Activated CD4-positive, alpha-beta T cell treated with anti-CD3 and anti-CD28 coated beads, Interleukin-2, Interleukin-6, amounts not matched to agents 100 ng/mL and 50 ng/mL, durations not matched to agents 16 hours and 8 hours (primary cell): ENCODE measurements at regions not wholly inside any gene's neighbourhood (a gene's known extent, or its start where the extent isn't known, plus 50 kb on each side); places are given as distances from the start of the nearest gene placed in this dataset.

Experiments
- DNase-seq: peaks from one replicate; pipeline ENCODE4 v3.0.0-alpha.2; 2020

DNA sequence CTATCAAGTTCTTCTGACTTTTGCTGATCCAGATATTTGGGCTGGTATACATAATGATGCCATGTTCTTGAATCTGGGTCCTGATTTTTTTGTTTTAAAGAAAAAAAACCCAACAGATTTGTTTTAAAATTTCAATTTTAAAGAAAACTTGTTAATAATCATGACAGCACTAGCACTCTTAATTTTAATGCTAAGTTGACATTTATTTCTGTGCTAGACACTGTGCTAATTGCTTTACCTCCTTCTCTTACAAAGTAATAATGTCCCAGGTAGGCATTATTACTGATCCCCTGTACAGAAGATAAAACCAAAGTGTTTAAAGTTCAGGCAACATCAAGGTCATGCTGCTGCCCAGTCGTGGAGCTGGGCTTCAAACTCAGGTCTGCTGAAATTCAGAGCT lies 101.9 kb downstream of the ZNF608 start:
- no peak for DNase-seq

DNA sequence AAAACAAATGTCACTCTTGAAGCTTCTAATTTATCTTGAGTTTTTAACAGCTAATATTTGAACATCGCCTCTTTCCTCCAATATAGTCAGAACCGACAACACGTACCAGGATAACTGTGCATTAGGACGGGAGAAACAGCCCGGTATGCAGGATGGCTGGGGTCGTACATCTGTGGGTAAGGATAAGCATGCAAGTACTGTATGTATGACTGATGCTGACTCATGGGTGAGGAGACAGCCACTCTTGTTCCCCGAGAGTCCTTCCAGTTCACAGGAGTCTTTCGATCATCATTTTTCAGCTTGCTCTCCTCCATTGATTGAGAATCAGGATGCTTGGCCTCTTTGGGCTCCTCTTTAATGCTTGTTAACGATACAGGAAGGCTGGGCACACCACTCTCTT lies 102.3 kb downstream of the ZNF608 start:
- no peak for DNase-seq

GRCh38 chr5:124643336-124643735 lies 103.1 kb downstream of the ZNF608 start:
- no peak for DNase-seq

- no peak for DNase-seq
Observed at GRCh38 chr5:124642151-124642550, 104.3 kb downstream of the ZNF608 start.

GRCh38 chr5:124641154-124641792 lies 105.2 kb downstream of the ZNF608 start:
- no peak for DNase-seq

GRCh38 chr5:124639095-124639665 lies 107.3 kb downstream of the ZNF608 start:
- no peak for DNase-seq

GRCh38 chr5:124637011-124637410 lies 109.4 kb downstream of the ZNF608 start:
- no peak for DNase-seq

- no peak for DNase-seq
Observed at GRCh38 chr5:124634741-124635323, 111.6 kb downstream of the ZNF608 start.

GRCh38 chr5:124634228-124634739 lies 112.2 kb downstream of the ZNF608 start:
- DNase-seq: no peak

- DNase-seq: no peak
Observed at GRCh38 chr5:124633209-124633608, 113.2 kb downstream of the ZNF608 start.

DNA sequence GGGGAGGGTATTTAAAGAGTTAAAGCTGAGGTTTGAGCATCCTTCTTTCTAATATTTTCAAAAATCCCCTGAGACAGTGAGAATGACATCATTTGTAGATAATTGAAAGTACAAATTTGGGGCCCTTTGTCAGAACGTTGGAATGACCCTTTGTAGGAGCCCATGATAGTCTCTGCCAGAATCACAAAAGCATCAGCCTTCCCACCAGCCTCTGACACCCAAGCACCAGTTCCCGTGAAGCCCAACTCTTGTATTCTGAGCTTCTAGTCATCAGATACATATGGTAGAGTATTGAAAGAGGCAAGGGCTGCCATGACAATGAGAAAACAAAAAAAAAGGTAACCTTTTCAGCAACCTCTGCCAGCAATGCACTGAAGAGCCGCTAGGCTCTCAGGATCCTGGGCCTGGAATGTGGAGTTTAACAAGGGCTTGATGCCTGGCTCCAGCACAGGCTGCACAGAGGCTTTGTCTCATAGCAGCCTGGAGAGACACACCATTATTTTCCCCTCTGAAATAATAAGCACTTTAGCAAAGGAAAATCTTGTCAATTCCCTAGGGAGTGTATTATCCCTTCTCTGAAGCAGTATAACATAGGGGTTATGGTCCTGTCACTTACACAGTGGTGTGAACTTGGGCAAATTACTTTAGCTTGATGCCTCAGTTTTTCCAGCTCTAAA lies 114.4 kb downstream of the ZNF608 start:
- DNase-seq: no peak

DNA sequence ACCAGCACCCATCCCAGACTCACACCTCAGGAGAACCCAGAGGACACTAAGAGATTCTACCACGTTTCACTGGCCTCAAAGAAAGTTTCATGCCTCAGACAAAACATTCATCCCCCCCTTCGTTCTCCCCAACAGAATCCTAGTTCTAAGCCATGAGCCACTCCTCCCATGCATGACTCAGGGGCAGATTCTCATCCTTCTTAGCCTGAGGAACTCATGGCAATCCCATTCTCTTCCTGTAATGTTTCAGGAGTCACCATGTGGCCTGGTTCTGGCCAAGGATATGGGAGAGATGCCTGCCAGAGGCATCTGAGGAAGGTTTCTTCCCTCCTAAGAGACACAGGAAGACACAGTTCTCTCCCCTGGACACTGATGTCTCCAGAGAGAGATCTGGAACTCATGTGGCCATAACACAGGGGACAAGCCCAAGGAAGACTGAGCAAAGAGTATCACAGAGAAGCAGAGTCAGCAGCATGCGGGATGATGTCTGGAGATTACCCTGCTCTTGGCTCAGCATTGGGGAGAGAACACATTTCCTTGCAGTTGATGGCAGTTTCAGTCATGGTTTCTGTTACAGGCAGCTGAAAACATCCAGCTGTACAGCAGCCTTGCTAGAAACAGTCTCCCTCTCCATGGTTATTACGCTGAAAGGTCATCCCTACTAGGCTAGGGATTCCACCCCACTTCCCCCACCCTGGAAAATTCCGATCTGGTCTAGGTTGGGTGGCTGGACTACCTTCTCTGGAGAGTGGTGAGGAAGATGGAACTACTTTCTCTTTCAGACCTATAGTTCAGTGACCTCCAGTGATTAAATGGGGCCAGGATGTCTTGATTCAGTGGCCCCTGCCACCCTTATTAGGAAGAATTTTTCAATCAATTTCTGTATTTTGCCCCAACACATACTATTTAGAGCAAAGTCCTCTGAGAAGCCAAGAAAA lies 115.4 kb downstream of the ZNF608 start:
- no peak for DNase-seq

DNA sequence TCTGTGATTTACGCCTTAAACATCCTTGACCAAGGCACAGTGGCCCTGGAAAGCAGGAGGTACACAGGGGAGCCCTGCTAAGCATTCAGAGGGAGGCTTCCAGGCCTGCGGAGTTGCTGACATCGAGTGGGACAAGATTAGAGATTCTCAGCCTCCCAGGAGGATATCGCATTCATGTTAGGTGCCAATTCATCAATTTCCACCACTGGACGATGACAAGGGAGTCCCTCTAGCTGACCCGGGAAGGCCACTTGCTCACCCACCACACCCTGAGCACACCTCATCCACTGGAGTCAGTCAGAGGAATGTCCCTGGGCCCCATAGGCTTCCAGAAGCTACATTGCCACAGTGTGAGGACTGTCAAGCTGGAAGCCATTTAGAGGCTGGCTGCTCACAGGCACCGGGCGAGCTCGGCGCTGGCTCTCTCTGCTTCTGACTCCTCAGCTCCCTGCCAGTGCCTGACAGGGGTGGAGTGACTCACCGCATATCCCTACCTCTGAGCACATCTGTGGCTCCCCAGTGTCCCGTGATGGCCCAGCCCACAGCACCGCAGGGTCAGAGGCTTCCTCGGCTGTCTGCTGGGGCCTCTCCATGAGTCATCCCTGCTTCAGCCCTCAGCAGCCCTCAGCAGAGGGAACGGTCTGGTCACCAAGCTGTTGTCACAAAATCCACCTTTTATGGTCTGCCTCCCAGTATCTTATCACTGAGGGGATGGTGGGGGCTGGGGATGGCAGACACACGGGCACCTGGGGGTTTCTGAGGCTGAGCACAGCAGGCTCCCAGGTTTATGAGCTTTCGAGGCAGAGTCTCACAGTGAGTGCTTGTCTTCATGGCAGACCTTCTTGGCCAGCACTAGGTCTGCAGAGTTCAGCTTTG lies 117.5 kb downstream of the ZNF608 start:
- DNase-seq: no peak

- no peak for DNase-seq
Observed at GRCh38 chr5:124627815-124628595, 118.4 kb downstream of the ZNF608 start.

GRCh38 chr5:124626053-124626452 lies 120.4 kb downstream of the ZNF608 start:
- no peak for DNase-seq

DNA sequence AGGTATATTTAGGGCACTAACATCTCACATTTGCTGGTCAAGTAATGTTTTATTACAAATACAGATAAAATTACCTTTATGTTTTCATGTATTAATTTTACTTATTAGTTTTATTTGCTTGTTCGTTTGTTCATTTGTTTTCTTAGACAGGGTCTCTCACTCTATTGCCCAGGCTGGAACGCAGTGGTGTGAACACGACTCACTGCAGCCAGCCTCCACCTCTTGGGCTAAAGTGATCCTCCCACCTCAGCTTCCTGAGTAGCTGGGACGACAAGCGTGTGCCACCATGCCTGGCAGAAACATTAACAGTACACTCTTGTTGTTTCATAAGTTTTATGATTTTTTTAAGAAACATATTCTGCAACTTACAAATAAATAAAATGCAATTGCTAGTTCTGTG lies 123.2 kb downstream of the ZNF608 start:
- DNase-seq: no peak

DNA sequence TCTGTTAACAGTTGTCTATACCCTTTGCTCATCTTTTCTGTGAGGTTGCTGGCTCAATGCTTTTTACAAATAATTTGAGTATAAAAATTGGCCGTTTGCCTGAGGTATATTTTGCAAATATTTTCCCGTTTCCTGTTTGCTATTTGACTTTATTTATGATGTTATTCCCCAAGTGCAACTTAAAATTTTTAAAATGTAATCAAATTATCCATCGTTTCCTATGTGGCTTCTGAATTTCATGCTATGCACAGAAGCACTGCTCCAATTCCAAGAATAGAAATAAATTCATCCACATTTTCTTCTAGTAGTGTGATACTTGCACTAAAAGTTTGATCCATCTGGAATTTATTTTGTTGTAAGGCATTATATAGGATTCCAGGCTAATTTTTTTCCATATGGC lies 123.6 kb downstream of the ZNF608 start:
- no peak for DNase-seq

- DNase-seq: no peak
Observed at GRCh38 chr5:124621279-124621678, 125.2 kb downstream of the ZNF608 start.

GRCh38 chr5:124620743-124621142 lies 125.7 kb downstream of the ZNF608 start:
- DNase-seq: no peak

GRCh38 chr5:124619121-124619520 lies 127.3 kb downstream of the ZNF608 start:
- no peak for DNase-seq

GRCh38 chr5:124617787-124618186 lies 128.7 kb downstream of the ZNF608 start:
- DNase-seq: no peak
